GM21381 (cell line): ENCODE measurements at regions not wholly inside any gene's neighbourhood (a gene's known extent, or its start where the extent isn't known, plus 50 kb on each side); places are given as distances from the start of the nearest gene placed in this dataset.

Source experiments
- ATAC-seq: cut with Tn5 transposase; IDR thresholded peaks from one replicate; pipeline ENCODE4 v1.9.1; 2021; ENCODE audit warnings: mild to moderate bottlenecking, moderate library complexity; ENCODE audit not compliant: unreplicated experiment

DNA sequence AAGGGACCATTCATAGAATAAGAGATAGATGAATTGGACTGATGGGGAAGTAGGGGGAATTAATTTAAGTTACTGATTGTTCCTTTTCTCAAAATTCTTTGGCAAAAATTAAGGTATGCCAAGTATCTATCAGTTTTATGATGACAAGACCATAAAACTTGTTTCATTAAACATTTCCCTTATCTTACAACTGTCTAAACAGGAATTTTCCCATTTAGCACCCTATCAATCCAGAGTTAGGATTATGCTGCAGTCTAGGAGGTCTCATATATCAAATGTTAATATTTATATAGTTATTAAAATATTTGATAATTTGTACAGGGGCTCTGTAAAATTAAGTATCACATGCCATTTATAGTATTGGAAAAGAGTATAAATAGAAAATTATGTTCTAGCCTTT, 51.5 kb upstream of the ARID1B start:
- no peak for ATAC-seq

DNA sequence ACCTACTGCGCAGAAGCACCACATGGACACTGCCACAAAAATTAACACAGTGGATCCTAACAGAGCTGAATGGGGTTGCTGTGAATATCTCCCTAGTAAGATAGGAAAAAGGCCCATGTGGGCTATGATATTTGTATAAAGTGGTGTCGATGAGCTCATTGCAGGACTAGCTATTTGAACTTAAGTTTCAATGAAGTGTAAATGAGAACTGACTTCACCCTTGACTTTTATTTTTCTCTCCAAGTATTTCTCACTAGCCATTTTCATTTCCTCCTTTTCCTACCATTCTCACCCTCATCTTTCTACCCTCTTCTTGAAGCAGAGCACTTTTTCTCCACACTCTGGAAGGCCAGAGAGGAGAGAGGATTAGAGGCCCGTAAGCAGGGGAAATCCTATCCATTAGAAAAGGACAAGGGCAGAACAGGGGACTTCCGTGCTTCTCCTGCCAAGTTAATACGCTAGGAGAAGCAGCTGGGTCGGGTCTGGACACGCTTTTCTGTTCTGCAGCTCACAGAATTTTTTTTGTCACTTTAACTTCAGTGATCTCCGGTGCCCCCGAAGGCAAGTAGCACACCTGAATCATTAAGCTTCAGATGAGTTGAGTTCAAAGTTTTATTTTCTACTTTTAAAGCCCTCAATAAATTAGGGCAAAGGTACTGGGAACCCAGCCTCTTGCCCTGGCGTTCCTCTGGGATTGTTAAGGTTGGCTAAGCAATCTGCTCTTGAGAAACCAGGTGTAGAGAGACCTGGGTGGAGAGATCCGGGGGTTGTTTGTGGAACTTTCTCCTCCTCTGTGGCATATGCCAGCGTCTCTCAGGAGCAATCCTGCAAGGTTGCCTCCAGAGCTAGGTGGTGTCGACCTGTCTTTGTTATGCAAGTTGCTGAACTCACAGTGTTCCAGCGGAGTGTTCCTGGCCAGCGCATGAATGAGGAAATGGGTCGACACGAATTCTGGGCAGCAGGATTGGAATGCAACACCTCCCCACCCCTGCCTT, 56.2 kb upstream of the ARID1B start:
- ATAC-seq: peak; percentile 38

DNA sequence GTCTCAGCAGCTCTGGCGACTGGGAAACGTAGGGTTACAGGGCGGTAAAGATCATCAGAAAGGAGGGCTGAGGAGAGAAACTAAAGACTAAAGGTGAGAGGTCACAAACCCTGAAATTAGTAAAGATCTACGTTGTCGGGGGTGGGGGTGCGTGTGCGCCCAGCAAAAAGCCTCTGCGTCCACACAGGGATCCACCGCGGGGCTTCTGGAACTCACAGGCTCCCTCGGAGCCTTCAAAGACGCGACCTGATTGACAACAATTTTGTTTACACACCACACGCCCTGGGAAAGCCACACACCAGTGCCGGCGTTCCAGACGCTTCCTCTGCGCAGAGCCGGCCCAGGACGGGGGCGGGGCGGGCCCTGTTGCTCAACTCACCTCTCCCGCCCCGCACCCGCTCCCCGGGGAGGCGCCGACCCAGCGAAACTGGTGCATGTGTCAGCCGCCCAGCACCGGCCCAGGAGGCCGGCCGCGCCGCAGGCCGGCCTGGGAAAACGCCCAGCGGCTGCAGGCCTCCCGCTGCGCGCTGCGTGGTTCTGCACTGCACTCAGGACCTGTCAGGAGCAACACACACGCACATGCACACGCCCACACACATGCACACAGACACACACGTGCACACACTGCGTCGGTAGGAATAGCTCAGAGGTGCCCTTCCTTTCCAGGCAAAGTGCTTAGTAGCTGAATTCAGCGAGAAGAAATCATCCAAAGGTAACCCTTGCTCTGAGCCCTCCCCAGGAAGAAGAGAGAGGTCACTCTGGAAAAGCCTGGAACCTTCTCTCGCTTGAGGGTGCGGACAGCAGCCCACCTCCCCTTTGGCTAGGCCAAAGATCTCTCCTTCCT, 57.2 kb upstream of the ARID1B start:
- peak; percentile 88 for ATAC-seq

DNA sequence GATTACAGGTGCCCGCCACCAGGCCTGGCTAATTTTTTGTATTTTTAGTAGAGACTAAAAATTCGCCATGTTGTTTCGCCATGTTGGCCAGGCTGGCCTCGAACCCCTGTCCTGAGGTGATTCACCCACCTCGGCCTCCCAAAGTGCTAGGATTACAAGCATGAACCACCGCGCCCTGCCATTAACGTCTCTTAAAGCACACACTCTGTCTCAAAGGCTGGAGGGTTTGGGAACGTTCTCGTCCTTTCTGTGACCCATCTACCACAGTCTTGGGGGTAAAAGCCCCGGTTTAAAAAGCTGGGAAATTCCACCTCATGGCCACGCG, 57.8 kb upstream of the ARID1B start:
- ATAC-seq: no peak

DNA sequence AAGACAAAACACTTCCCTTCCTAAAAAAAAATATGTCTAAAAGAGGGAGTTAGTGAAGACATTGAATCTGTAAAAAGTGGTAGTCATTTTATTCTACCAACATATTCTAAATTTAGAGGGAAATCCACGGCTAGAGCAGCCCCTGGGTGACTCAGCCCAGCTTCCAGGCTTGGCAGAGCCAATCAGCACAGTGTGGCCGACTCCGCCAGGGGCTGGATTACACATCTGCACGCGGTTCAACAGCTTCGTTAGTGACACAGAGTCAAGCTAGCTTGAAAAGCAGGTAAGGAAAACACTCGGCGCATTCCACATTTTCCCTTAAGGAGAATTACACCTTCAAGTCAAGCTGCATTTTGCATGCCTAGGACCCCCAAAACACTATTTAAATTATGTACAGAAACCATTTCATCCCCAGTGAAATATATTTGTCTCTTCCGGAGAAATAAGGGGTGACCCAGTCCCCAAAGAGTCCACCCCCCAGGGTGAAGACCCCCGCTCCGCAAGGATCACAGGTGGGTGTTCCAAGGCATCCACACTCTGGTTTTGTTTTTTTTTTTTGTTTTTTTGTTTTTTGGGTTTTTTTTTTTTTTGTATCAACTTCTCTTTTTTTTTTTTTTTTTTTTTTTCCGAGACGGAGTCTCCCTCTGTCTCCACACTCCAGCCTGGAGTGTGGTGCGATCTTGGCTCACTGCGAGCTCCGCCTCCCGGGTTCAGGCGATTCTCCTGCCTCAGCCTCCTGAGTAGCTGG, 58.4 kb upstream of the ARID1B start:
- no peak for ATAC-seq

DNA sequence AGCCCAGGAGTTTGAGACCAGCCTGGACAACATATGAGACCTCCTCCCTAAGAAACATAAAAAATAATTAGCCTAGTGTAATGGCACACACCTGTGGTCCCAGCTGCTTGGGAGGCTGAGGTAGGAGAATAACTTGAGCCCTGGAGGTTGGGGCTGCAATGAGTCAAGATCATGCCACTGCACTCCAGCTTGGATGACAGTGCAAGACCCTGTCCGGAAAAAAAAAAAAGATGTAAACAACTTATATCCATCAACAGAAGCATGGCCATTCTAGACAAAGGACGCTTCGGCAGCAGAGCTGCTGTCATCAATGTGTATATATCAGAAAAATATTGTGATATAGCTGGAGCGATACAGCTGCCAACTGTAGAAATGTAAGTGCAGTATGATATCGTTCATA, 59.6 kb upstream of the ARID1B start:
- no peak for ATAC-seq

DNA sequence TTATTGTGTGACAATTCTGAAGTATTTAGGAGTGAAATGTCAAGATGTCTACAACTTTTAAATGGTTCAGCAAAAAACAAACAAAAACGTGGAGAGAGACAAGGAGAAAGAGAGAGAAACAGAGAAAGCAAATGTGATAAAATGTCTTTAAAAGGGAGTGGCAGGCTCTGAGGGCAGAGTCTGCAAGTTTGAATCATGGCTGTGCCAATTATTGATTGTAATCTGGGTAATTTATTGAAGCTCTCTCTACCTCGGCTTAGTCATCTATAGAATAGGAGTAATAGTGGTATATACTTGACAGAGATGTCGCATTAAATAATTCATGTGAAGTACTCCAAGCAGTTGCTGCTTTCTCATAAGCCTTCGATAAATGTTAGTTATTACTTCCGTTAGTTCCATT, 61.3 kb upstream of the ARID1B start:
- no peak for ATAC-seq

DNA sequence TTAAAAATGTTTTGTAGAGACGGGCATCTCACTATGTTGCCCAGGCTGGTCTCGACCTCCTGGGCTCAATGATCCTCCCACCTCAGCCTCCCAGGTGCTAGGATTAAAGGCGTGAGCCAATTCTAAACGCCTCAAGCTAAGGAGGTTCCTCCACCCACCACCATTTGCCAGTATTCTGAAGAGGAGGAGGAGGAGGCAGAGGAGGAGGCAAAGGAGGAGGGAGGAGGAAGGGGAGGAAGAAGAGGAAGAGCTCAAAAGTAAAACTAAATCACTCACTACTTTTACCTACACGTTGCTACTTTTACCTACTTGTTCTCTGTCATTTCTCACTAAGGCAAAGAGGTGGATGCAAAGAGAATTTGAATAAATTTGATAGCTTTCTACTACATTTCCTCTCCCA, 63.6 kb upstream of the ARID1B start:
- no peak for ATAC-seq

DNA sequence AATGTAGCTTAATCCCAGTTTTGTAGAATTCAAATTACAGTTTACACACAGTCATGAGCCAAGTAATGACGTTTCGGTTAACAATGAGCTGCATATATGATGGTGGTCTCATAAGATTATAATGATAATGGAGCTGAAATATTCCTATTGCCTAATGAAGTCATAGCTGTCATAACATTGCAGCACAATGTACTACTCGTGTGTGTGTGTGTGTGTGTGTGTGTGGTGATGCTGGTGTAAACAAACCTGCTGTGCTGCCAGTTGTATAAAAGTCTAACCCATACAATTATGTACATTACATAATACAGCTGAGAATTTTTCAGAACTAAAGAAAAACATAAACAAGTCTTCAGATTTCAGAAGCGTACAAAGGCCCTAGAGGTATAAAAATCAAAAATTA, 66.7 kb upstream of the ARID1B start:
- no peak for ATAC-seq

DNA sequence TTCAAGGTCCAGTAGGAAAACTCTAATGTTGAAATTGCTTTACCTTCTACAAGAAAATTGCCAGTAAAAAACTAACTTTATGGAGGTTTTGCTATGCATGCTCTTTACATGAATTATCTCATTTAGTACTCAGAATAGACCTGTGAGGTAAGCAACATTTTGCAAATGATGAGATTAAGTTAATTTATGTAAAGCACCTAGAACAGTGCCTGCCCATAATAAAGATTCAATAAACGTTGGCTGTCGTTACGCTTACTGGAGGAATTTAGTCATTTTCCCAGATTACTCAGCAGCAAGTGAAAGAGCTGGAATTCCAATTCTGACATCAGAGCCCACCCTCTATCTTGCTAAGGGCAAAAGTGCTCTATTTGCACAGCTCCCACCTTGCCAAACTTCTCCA, 69.4 kb upstream of the ARID1B start:
- no peak for ATAC-seq

DNA sequence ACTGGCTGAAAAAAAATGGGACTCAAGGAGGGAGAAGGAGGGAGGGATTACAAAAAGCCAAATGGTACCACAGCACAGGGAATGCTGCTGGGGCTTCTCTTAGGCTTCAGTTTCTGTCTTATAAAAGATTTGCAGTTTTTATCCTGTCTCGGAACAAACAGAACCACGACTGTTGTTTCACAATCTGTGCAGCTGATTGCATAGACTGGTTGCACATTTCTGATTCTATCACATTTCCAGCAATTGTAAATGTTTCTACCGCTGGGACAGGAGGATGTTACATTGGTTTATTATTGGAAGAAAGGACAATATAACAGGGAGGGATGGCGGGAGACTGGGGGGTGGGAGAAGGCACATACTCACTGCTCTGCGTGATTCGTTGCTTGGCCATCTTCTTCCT, 73.5 kb upstream of the ARID1B start:
- no peak for ATAC-seq

DNA sequence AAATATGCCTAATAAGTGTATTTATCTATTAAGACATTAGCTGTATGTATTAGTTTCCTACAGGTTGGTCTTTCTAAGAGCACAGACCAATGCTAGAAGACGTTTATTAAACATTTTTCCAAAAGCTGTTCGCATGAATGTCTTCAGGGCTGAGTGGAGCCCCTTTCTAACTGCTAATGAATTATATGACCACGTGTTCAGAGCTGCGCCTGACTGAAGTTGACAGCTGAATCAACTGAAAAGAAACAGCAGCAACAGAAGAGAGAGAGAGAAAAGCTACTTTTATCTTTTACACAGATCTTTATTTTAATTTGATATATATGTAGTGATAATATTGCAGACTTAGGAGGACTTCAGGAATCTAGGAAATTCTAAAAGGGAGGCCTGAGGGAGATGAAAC, 75.2 kb upstream of the ARID1B start:
- no peak for ATAC-seq

DNA sequence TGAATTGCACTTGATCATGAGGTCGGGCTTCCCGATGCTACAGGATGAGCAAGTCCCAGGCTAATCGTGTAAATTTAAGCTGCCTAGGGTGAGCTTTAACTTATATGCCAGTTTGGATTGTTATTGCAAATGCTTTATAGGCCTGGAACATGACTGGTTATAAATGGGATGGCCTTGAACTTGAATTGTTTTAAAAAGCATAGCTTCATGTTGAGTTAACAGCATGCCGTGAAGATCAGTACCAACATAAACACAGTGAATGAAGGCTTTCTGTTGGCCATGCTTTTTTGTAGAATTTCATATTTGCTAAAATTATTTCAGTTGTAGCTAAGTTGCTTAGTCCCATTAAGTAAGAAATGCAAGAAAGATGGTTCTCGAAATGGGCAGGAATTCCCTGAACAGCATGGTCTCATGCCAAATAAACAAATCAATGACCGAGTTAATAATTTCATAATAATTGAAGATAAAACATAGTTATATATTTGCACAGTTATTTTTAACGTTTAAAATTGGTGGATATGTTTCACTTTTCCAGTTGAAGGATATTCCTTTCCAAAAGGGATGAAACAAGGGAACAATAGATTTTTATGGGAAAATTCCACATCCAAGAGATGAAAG, 76.6 kb upstream of the ARID1B start:
- ATAC-seq: no peak

DNA sequence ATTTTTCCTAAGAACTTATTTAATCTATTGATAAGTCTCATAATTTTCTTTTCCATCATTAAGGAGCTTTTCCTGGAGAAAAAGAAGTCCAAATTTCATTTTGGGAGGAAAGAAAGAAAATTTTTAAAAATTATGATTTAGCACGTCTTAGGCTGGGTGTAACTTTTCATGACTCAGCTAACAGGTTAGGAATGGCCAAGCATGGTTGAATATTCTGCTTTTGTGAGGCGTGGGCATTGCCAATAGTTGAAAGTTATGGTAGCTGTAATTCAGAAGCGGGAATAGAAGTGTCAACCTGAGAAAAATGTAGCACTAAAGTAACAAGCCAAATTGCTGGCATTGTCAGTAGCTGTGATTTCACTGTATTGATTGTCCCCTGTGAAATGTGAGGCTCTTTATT, 77.2 kb upstream of the ARID1B start:
- ATAC-seq: no peak

DNA sequence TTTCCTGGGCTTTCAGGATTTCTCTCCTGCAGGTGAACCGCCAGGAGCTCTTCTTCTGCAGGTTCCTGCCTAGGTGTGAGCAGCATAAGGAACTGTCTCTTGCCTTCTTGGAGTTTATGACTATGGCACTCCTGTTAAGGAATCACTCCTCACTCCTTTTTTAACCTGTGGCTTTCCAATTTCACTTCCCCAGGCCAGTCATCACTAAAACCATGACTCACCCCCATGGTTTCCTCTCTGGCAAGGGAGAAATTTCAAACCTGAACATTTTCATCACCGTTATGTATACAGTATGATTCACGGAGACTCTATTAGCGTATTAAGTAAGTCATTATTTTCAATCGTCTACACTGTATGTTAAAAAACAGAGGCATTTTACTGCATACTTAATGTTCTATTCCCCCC, 78.2 kb upstream of the ARID1B start:
- ATAC-seq: peak; percentile 45

DNA sequence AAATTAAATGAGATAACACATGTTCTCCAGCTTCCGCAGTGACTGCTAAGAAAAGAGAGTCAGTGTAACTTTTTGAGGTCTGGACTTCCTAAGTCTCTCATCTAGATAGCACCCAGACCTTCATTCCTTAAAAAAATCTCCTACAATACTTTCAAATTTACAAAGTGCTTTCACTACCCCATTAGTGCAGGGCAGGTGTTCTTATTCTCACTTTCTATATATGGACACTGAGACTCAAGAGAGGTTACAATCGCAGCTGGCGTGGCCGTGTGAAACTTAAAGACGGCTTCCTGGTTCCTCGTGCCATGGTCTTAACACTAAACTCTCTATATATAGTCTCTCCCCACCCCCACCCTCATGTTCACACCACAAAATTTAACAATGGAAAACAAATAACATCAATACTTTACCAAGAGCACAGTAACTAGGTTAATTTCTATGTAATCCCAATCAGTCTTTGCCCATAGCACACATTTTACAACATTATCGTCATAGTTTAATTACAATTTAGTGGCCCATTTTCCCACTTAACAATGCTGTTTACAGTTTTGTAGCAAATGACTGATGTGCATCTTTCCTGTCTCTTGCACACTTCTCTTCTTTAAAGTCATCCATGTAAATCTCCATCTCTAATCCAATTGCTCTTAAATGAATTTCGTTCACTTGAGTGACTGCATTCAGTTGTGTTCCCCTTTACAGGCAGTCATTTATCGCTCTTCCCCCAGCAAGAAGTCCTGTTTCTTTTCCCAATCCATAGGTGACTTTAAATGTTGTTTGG, 78.8 kb upstream of the ARID1B start:
- peak; percentile 72 for ATAC-seq

DNA sequence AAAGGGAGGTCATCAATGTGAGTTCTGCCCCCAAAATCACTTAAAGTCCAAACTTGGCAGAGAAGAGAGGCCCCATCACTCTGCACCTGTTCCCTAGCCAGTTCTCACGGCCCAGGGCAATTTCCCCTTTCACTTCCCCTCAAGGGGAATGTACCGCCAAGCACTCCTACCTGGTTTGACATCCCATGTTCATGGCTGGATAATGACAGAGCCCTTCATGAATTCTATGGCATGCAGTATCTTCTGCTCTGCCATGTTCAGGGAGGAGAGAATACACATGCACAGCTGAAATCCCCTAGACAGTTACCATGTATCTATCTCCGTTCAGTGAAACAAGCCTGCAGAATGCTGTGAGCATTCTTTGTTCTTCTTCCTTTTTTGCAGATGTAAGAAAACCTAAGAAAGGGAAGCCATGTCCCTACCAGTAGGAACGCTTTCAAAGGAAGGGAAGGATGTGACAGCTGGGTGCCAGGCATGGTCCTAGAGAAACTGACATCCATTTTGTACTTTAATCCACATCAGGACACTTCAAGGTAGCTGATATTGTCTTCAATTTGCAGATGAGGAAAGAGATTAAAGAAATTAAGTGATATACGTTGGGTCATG, 79.8 kb upstream of the ARID1B start:
- peak; percentile 28 for ATAC-seq

DNA sequence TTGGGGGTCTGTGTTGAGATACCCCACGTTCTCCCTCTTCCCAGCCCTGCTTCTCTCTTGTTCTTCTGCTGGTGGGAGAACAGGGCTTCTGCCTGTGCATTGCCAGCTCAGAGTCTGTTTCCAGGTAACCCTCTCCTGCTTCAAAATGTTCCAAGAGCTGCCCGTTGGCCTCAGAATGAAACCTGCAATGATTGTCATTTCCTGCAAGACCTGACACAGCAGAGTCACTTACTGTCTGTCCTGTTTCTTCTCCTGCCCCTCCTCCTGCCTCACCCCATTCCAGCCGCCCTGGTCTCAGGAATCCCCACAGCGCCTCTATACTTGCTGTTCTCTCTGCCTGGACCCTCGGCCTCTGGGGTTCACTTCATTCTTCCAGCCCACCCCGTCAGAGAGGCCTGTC, 81.4 kb upstream of the ARID1B start:
- no peak for ATAC-seq

DNA sequence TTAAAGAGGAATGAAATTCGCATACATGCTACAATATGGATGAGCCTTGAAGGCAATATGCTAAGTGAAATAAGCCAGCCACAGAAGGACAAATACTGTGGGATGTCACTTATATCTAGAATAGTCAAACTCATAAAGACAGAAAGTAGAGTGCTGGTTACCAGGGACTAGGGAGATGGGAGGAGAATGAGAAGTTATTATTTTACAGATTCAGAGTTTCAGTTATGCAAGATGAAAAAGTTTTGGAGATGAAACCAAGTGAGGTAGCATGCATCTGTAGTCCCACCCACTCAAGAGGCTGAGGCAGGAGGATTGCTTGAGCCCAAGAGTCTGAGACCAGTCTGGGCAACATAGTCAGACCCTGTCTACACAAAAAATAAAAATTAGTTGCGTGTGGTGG, 82.5 kb upstream of the ARID1B start:
- ATAC-seq: no peak

DNA sequence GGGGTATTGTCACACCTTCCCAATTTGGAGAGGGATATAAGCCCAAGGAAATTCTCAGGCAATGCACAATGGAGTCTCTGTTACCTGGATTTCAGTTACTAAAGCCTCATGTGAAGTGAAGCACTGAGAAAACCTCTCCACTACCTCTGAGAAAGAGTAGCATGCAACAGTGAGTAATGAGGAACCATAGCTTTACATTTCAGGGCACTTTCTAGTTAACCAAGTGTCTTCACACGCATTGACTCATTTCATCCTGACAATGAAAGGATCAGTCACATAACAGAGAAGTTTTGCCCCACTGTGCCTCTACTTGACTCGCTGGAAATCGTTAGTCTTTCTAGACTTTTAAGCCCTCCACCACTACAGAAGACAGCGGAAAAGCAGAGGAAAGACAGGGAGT, 86.2 kb upstream of the ARID1B start:
- peak; percentile 50 for ATAC-seq
